HG02852 (cell line): ENCODE measurements at regions not wholly inside any gene's neighbourhood (a gene's known extent, or its start where the extent isn't known, plus 50 kb on each side); places are given as distances from the start of the nearest gene placed in this dataset.
"Not testable (repeated sequence)": the region's sequence is repeated elsewhere in the genome, so short reads cannot be mapped to it uniquely, and the experiment has no call there.

Source experiments
- ATAC-seq: cut with Tn5 transposase; IDR thresholded peaks from one replicate; pipeline ENCODE4 v1.9.1; 2021; ENCODE audit warnings: mild to moderate bottlenecking, moderate library complexity; ENCODE audit not compliant: unreplicated experiment

DNA sequence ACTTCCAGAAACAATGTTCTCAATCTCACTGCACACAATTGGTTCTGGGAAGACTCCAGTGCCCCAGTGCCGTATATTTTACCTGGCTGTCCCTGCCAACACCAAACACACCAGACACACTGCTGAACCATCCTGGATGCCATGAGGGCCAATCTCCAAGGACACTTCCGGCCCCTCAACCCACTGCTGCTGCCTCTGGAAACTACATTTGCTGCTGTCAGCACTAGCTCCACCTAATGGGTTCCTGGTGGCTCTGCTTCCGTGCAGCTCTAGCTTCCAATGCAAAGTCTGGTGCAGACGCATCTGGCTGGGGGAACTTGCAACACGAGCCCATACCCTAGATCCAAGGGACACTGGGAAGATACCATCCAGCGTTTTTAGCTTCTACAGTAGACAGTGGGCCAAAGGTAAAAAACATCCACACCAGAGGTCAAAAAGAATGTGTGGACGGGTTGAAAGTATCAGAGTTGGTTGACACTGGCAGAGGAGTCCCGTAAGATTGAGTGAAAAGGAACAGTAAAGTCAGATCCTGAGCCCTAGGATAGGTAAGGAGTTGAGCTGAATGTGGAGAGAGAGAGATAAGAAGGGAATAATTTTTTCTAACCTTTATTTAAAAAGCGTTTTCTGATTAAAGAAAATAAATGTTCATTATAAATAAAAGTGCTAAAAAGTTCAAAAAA lies 99.7 kb upstream of the KIF2A start:
- ATAC-seq, result no peak

DNA sequence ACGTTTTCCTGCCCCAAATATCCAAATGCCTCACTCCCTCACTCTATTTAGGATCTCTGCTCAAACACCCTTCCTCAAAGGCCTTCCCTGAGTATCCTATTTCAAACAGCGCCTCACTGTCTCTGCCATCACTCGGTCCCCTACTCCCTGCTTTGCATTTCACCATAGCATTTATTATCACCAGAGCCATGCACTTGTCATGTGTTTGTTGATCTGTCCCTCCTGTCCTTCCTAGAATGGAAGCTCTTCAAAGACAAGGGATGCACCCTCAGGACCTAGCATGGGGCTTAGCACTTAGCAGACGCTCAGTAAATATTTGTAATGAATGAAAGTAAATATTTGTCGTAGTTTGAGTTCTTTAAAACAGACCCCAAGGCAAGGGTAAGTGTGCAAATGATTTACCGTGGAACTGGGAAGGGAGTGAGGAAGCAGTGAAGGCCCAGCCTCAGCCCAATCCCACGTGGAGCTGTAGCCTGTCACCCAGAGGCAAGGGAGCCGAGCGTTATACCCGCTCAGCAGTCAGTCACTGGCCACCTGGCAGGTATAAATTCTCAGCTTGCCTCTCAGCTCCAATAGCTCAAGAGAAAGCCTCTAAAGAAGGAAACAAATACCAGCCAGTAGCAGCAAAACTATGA lies 97.7 kb upstream of the KIF2A start:
- no peak for ATAC-seq

- ATAC-seq, result no peak
These were observed 94.6 kb upstream of the KIF2A start for GRCh38 chr5:62211405-62211804.

- ATAC-seq, result no peak
These were observed 93.4 kb upstream of the KIF2A start for GRCh38 chr5:62212648-62213047.

DNA sequence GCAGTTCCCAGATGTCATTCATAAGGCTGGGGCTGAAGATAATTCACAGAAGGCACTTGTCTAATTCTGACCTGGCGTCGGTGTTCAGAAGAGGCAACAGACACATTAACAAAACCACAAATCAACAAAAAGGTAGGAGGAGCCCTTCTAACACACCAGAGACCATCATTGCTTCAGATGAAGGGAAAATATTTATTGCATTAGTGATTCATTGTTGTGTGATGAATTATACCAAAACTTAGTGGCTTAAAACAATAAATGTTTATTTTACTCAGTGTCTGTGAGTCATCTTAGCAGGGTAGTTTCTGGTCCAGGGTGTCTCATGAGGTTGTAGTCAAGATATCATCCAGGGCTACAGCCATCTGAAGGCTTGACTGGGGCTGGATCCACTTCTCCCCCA lies 91.3 kb upstream of the KIF2A start:
- no peak for ATAC-seq

DNA sequence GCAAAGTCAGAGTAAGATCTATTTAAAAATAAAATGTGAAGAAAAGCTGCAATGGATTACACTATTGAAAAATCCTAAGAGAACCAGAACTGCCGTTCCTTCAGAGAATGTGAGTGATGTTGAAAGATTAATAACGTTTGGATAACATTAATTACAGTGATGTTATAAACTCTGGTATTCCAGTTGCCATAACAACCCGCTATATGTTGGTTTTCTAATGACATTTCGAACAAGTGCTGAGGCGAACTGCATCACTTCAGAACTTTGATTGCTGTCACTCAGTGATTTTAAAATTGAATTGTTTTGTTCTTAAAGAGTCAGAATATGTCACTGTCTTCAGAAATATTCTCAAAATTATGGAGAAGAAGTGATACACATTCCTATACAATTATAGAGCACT lies 89.4 kb upstream of the KIF2A start:
- ATAC-seq, result not testable (repeated sequence)

DNA sequence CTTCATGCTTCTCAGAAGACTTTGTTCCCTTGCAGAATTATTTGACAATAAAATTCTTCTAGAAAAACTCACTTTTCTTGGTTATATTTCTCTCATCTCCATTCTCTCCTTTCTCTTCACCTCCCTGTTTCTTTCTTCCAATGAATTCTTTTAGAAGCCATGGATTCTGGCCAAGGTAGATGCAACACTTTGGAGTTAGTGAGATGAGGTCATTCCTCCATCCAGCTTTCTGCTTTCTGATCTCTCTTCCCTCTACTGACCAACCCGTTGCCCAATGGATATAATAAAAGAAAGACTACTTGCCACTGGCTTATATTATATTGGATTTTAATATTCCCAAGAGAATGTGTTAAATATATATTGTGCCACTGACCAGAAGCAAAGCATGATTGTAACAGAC lies 88.9 kb upstream of the KIF2A start:
- not testable (repeated sequence) for ATAC-seq

- ATAC-seq, result not testable (repeated sequence)
These were observed 87.1 kb upstream of the KIF2A start for GRCh38 chr5:62218860-62219259.

DNA sequence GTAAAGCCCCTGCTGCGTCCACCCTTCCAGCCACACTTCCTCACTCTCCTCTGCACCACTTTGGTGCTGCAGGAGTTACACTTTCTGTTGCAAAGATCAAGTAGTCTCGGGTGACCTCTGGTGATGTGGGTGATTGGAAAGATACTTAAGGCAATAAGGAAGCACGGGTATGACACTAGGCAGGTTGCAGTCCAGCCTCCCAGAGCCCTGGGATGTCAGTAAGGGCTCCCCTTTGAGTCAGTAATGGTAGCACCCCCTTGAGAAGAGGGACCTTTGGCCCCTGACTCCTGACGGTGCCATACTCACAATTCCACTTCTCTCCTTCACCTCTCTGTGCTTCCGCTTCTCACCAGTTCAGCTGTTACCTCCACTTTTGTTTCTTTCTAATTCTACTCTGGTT lies 84.1 kb upstream of the KIF2A start:
- ATAC-seq, result not testable (repeated sequence)

- not testable (repeated sequence) for ATAC-seq
These were observed 83.7 kb upstream of the KIF2A start for GRCh38 chr5:62222305-62222704.

DNA sequence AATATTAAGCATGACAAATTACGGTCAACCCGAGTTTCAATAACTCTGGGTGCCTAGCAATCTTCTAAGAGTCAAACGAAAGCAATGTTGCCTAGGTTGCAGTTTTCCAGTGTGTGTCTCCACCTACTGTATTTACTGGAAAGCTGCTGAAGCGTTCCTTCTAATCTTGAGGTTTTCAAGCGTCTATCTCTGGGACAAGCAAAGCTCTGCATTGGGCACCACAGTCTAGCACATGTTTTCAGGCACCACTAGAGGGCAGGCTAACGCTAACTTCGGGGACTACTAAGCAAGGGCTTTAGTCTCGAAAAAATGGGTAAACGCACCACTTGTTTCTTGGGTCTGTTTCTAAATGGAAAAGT lies 82.7 kb upstream of the KIF2A start:
- peak; percentile 94 for ATAC-seq

DNA sequence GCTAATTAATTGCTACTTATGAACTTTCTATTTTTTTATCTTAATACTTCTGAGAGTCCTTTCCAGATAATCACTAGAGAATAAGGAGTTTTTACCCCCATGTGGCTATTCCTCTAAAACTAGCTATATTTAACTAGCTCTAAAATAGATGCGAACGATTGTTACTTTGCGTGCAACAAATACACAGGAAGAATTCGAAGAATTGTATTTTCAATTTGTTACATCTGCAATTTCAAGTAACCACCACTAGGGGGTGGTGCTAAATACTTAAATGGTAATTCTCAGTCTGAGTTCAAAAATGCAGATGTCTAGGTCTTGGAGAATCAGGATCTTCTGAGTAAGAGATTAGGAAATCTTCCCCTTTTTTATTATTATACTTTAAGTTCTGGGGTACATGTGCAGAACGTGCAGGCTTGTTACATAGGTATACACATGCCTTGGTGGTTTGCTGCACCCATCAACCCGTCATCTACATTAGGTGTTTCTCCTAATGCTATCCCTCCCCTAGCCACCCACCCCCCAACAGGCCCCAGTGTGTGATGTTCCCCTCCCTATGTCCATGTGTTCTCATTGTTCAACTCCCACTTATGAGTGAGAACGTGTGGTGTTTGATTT lies 80.9 kb upstream of the KIF2A start:
- not testable (repeated sequence) for ATAC-seq

DNA sequence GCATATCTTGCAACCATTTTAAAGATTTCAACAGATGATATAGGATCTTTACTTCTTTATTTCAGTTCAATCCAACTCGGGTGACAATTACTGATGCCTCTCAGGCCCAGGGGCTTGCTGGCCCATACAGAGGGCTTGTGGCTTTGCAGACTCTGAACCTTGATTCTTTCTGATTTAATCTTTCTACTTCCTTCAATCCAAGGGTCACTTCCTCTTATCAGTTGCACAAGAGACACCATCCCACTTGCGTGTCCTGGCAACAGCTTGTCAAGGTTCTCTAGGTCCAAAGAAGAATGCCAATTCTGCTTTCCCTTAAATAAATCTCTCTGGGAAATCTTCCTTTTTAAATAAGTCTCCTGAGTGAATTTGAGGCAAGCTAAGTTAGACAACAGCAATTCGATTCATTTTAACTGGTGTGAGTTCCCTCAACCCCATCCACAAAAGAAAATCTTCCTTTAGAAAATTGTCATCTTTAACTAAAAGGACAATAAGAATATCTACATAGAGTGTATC lies 75.1 kb upstream of the KIF2A start:
- ATAC-seq, result not testable (repeated sequence)

DNA sequence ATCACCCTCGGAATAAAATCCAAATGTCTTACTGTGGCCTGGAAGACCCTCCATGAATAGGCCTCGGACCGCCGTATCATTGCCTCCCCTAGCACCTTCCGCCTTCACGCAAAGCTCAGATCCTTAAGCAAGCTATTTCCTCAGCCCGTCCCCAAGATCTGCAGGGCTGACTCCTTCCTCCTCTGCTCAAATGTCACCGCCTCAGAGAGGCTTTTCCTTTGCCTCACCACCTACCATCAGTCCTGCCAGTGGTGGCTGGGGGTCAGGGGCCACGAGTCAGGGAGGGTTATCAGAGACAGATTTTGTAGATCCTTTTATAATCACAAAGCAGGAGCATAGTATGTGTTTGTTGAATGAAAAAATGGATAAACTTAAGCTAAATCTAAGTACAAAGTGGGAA lies 74.4 kb upstream of the KIF2A start:
- no peak for ATAC-seq

- not testable (repeated sequence) for ATAC-seq
These were observed 73.8 kb upstream of the KIF2A start for GRCh38 chr5:62232218-62232617.

GRCh38 chr5:62233083-62234046 lies 72.6 kb upstream of the KIF2A start:
- ATAC-seq, result peak; percentile 44

- peak; percentile 67 for ATAC-seq
These were observed 69.4 kb upstream of the KIF2A start for GRCh38 chr5:62236593-62236992.

DNA sequence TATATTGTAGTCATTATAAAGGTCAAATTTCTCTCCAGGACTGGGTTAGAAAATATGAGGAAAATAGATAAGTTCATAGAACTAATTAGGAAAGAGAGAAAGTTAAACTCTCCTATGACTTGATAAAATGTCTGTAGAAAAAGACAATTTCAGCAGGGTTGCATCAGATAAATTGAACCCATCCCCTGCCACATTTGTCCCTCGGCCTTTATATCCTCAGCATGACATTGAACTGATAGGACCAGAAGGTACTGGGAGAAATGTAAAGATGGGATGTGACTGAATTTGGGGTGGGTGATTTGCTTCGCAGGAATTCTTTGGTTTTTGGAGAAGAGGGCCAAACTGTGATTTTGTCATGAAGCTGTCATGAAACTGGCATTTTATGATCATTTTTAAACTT lies 68.1 kb upstream of the KIF2A start:
- not testable (repeated sequence) for ATAC-seq

DNA sequence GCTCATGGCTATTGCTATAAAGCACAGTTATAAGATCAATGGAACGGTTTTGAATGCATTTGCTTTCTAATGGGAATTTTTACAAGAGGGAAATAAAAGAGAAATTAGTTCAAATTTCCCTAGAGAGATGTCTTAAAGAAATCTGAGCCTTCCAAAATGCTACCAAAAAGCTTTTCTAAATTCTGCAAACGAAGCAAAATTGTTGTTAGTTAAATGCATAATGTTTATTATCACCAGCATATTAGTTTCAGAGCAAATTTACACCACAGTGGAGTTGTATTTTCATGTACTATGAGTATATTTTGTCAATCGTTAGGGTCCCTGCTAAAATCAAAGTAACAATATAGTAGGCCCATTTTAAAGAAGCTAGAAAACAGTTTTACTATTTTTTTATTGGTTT lies 67.4 kb upstream of the KIF2A start:
- ATAC-seq, result not testable (repeated sequence)

DNA sequence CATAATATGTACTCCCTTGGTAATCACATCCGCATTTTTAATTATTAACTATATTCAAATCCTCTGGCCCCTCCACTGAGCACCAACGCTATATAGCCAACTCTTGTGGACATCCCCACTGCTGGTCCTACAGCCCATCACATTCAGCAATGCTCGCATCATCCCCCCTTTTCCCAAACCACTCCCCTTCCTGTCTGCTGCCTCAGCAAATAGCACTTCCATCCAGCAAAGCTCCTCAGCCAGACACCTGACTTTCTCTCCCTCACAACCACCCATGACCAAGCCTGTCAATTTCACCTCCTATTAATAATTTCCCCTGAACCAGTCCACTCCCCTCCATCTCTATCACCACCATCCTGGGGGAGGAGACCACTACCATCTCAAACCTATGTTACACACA lies 65.5 kb upstream of the KIF2A start:
- ATAC-seq, result not testable (repeated sequence)

GRCh38 chr5:62242000-62242399 lies 64.0 kb upstream of the KIF2A start:
- not testable (repeated sequence) for ATAC-seq
